Suprapubic skin (tissue), 4 donors: ENCODE measurements at regions not wholly inside any gene's neighbourhood (a gene's known extent, or its start where the extent isn't known, plus 50 kb on each side); places are given as distances from the start of the nearest gene placed in this dataset.

Experiments used
- DNase-seq, 2 donors: peaks; one replicate each; pipeline ENCODE4 v3.0.0-alpha.2; 2019; ENCODE audit warnings: low spot score in 2 of 2
- H3K27ac ChIP-seq: fragments of 200-600 bp; sonication (generic); one replicate; pipeline ENCODE4 v1.5.1; 2019
- H3K27me3 ChIP-seq: fragments of 200-600 bp; sonication (generic); one replicate; pipeline ENCODE4 v1.5.1; 2019
- H3K36me3 ChIP-seq: fragments of 200-600 bp; sonication (generic); one replicate; pipeline ENCODE4 v1.5.1; 2019
- H3K4me1 ChIP-seq: fragments of 200-600 bp; sonication (generic); one replicate; pipeline ENCODE4 v1.5.1; 2019
- H3K4me3 ChIP-seq: fragments of 200-600 bp; sonication (generic); one replicate; pipeline ENCODE4 v1.5.1; 2019; ENCODE audit warnings: mild to moderate bottlenecking
- H3K9me3 ChIP-seq: fragments of 200-600 bp; sonication (generic); one replicate; pipeline ENCODE4 v1.5.1; 2019
- EP300 ChIP-seq: sonication (generic); formaldehyde crosslinking; IDR thresholded peaks from one replicate; pipeline ENCODE4 v1.6.1; 2017; ENCODE audit warnings: antibody characterized with exemption
- POLR2A ChIP-seq, 2 donors: fragments of 450-650 bp; IDR thresholded peaks; one replicate each; pipeline ENCODE4 v1.6.1; 2017; ENCODE audit warnings: antibody characterized with exemption in 2 of 2, mild to moderate bottlenecking in 2 of 2, moderate library complexity in 2 of 2
- POLR2AphosphoS5 ChIP-seq, 3 donors: sonication (generic); formaldehyde crosslinking; IDR thresholded peaks; one replicate each; pipeline ENCODE4 v1.6.1; 2017; ENCODE audit warnings: antibody characterized with exemption in 3 of 3
- WGBS: methylation state at CpG from one replicate; pipeline ENCODE4 v1.1.5; 2018; 5-methylcytosine and 5-hydroxymethylcytosine counted together
- TF ChIP-seq, protein P1 (sequence below), 2 donors: fragments of 200-600 bp in 1 of 2; fragments of 450-650 bp in 1 of 2; sonication (generic) in 1 of 2; IDR thresholded peaks; one replicate each; pipeline ENCODE4 v1.5.1; 2016 to 2019; ENCODE audit warnings: antibody characterized with exemption in 2 of 2, mild to moderate bottlenecking in 1 of 2, moderate library complexity in 1 of 2

DNA sequence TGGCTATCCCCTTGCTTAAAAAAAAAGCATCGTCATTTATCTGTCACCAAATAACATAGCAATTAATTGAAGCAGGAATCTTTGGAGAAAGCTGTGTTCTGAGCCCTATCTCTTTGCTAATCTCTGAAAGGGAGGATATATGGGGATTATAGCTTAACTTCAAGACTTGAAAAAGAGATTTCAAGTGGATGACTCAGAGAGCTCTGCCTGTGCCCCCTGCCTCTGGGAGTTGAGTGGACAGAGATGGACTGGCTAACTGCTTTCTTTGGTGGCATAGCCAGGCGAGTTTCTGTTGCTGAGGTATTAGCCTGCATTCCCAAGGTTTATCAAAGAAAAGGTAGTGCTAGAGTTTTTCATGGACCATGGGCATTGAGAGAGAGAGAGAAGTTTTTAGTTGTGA, 91.6 kb downstream of the DDIT4L start:
- Histone ChIP-seq H3K27ac (no peak overlapping the region), H3K27me3 (no peaks in the 10 kb centered on the region), H3K36me3 (no peaks in the 10 kb centered on the region), H3K9me3 (no peaks in the 10 kb centered on the region), H3K4me3 (no peak overlapping the region), H3K4me1 (peaks cover 20% of the 10 kb centered on the region)
- TF ChIP-seq, protein P1, sequence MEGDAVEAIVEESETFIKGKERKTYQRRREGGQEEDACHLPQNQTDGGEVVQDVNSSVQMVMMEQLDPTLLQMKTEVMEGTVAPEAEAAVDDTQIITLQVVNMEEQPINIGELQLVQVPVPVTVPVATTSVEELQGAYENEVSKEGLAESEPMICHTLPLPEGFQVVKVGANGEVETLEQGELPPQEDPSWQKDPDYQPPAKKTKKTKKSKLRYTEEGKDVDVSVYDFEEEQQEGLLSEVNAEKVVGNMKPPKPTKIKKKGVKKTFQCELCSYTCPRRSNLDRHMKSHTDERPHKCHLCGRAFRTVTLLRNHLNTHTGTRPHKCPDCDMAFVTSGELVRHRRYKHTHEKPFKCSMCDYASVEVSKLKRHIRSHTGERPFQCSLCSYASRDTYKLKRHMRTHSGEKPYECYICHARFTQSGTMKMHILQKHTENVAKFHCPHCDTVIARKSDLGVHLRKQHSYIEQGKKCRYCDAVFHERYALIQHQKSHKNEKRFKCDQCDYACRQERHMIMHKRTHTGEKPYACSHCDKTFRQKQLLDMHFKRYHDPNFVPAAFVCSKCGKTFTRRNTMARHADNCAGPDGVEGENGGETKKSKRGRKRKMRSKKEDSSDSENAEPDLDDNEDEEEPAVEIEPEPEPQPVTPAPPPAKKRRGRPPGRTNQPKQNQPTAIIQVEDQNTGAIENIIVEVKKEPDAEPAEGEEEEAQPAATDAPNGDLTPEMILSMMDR (IDR thresholded peaks at IDR 0.05): no peak
- TF ChIP-seq EP300: no peak
- TF ChIP-seq POLR2A (IDR thresholded peaks at IDR 0.05): no peak
- no peak for TF ChIP-seq POLR2AphosphoS5 (IDR thresholded peaks at IDR 0.05)
- 89% methylated on average over 2 of the region's 2 CpGs for WGBS
- DNase-seq: no peak

DNA sequence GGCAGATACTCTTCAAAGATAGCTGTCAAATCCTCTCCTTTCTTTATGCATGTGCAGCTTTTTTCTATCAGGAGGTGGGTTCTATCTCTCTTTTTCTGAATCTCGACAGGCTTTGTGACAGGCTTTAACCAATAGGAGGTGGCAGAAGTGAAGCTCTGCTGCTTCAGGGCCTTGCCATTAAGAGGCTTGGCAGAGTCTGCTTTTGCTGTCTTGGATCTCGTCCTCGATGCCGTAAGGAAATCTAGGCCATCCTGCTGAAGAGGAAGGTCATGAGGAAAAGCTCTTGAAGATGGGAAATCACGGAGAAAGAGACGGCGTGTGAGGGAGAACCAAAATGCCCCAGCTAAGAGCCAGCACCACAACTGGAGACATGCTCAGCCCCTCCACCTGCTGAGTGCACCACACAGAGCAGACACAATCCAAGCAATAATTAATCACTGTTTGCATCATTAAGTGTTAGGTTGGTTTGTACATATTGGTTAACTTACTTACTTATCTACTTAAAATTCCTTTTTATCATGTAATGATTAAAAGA, 92.2 kb downstream of the DDIT4L start:
- Histone ChIP-seq H3K27me3 (no peaks in the 10 kb centered on the region), H3K4me3 (no peak overlapping the region), H3K4me1 (peaks cover 26% of the 10 kb centered on the region), H3K9me3 (no peaks in the 10 kb centered on the region), H3K36me3 (no peaks in the 10 kb centered on the region), H3K27ac (no peak overlapping the region)
- TF ChIP-seq POLR2AphosphoS5 (IDR thresholded peaks at IDR 0.05): no peak
- TF ChIP-seq EP300: no peak
- TF ChIP-seq, protein P1 (IDR thresholded peaks at IDR 0.05): no peak
- TF ChIP-seq POLR2A (IDR thresholded peaks at IDR 0.05): no peak
- 54% methylated on average over 7 of the region's 7 CpGs for WGBS
- DNase-seq: no peak

DNA sequence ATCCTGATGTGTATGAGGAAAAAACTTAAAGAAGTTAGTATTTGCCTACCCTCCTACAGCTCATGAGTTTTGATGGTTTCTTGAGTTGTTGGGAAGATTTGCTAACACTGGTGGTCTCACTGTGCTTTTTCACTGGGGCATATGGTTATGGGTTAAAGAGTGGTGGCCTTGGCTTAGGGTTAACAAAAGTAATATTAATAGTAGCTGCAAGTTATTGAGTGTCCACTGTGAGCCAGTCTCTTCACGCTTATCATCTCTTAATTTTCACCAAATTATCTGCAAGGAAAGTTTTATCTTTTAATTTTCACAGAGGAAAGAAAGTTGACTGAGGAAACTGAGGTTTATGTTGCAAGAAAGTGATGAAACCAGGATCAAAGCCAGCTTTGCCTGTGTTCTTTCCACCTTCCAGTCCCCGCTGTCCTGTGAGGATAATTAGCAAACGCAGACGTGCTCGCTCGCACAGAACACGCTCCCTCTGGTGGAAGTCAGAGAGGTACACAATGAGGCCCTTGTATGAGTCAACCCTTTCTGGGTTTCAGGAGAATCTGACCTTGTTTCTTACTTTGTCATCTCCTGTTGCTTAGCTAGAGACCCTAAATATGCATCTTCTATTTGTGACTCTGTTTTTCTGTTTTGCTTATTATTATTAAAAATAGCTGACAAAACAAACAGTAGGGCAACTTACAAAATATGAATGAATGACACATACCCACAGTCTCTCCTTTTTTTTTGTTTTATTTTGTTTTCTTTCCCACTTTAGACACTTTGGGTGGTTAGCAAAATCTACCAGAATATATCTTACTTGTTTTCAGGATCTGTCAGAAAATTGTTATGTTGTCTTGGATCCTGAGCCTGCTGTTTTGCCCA, 94.3 kb downstream of the DDIT4L start:
- WGBS: 12% methylated on average over 7 of the region's 7 CpGs
- peaks cover 27% of the 10 kb centered on the region for H3K4me1 ChIP-seq
- H3K9me3 ChIP-seq: no peaks in the 10 kb centered on the region
- peak in 1 of 2 donors; percentile 78 for DNase-seq
- H3K4me3 ChIP-seq: no peak overlapping the region
- H3K36me3 ChIP-seq: no peaks in the 10 kb centered on the region
- peak overlapping the region; percentile 15 for H3K27ac ChIP-seq
- H3K27me3 ChIP-seq: no peaks in the 10 kb centered on the region
- TF ChIP-seq, protein P1 (IDR thresholded peaks at IDR 0.05): peak; percentile 36 to 79
- TF ChIP-seq EP300: no peak

DNA sequence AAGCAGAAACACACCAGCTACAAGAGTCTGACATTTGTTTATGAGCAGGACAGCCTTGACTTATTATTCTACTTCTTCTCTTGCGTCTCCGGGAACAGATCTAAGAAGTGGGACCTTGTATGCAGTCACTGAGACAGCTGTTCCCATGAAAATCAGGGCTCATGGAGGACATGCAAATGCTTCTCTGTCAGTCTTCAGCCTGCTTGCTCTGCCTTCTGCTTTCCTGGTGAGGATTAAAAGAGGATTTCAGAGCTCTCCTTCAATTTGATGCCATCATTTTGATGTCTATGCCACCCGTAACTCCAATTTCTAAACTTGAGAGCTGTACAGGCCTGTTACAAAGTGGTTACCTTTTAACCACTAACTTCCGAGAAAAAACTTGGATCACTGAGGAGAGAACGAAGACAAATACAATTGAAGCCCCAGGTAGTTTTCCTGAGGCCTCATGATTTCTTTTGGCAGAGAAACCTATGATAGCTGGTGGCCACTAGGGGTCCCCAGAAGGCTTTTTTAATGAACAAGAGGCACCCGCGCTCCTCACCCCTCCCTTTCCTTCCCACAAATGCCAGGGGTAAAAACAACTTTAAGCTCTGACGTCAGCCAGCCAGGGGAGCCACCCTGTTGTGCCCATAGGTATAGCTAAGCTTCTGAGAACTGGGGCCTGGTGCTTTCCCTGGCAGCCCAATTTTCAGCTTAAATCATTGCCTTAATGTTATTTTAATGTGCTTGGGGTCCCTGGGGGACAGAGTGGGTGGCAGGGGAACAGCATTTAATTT, 97.0 kb downstream of the DDIT4L start:
- no peak overlapping the region for H3K4me3 ChIP-seq
- TF ChIP-seq EP300 (no peak), POLR2A (IDR thresholded peaks at IDR 0.05) (no peak)
- TF ChIP-seq, protein P1 (IDR thresholded peaks at IDR 0.05): peak; percentile 65 to 82
- H3K9me3 ChIP-seq: no peaks in the 10 kb centered on the region
- 29% methylated on average over 8 of the region's 8 CpGs for WGBS
- no peaks in the 10 kb centered on the region for H3K36me3 ChIP-seq
- H3K27ac ChIP-seq: no peak overlapping the region
- no peaks in the 10 kb centered on the region for H3K27me3 ChIP-seq
- peak; percentile 88 to 91 for DNase-seq
- H3K4me1 ChIP-seq: peaks cover 27% of the 10 kb centered on the region

DNA sequence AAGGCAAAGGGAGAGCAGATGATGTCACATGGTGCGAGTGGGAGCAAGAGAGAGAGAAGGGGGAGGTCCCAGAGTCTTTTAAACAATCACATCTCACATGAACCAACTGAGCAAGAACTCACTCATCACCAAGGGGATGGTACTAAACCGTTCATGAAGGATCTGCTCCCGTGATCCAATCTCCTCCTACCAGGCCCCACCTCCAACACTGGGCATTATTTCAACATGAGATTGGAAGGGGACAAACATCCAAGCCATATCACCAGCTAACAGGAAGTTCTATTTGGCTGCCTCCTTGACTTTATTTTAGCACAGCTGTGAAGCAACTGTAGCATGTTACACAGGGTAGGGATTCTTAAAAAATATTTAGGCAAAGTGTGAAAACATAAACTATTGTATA, 102.5 kb downstream of the DDIT4L start:
- no peak for TF ChIP-seq POLR2AphosphoS5 (IDR thresholded peaks at IDR 0.05)
- TF ChIP-seq, protein P1 (IDR thresholded peaks at IDR 0.05): no peak
- no peak for TF ChIP-seq POLR2A (IDR thresholded peaks at IDR 0.05)
- no peak for TF ChIP-seq EP300
- H3K4me1 ChIP-seq: peaks cover 4% of the 10 kb centered on the region
- H3K9me3 ChIP-seq: no peaks in the 10 kb centered on the region
- H3K27me3 ChIP-seq: no peaks in the 10 kb centered on the region
- WGBS: 28% methylated on average over 3 of the region's 3 CpGs
- no peaks in the 10 kb centered on the region for H3K36me3 ChIP-seq
- peak overlapping the region; percentile 59 for H3K27ac ChIP-seq
- no peak overlapping the region for H3K4me3 ChIP-seq
- DNase-seq: no peak
